GM23248 (cell line): ENCODE measurements at regions not wholly inside any gene's neighbourhood (a gene's known extent, or its start where the extent isn't known, plus 50 kb on each side); places are given as distances from the start of the nearest gene placed in this dataset.

Experiments used
- EZH2 ChIP-seq: fragments of 200-600 bp; sonication (generic); IDR thresholded peaks from 2 replicates; pipeline ENCODE4 v1.6.1; 2018; ENCODE audit warnings: antibody characterized with exemption, mild to moderate bottlenecking; ENCODE audit not compliant: insufficient read depth, poor library complexity, severe bottlenecking
- EZH2phosphoT487 ChIP-seq: fragments of 200-600 bp; sonication (generic); IDR thresholded peaks from 2 replicates; pipeline ENCODE4 v1.6.1; 2018; ENCODE audit warnings: antibody characterized with exemption, moderate library complexity, mild to moderate bottlenecking, low read depth; ENCODE audit not compliant: insufficient read depth

DNA sequence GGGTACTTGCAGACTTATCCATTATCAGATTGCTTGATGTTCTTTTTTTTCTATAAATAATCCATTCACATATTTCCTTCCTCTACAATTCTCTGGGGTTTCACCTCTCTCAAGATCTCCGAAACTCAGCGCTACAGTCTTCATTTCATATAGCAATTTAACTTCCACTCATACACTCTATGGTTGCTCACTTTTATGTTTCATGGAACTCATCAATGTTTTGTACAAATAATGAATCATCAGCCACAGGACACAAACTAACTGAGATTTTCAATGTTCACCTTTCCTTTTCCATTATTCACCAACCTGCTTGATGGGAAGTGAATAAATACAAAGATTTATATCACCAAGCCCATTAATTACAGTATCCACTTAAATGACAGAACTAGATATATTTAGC, 534.7 kb downstream of the LRFN5 start:
- no peak for TF ChIP-seq EZH2phosphoT487
- no peak for TF ChIP-seq EZH2
